NOMO-1 treated with dmso at 0.1 percent for 144 hours (cell line): ENCODE measurements at regions not wholly inside any gene's neighbourhood (a gene's known extent, or its start where the extent isn't known, plus 50 kb on each side); places are given as distances from the start of the nearest gene placed in this dataset.

Experiments used
- DNase-seq: peaks from one replicate; lab custom pipeline; 2025; ENCODE audit not compliant: unreplicated experiment; lab: John Stamatoyannopoulos, UW

DNA sequence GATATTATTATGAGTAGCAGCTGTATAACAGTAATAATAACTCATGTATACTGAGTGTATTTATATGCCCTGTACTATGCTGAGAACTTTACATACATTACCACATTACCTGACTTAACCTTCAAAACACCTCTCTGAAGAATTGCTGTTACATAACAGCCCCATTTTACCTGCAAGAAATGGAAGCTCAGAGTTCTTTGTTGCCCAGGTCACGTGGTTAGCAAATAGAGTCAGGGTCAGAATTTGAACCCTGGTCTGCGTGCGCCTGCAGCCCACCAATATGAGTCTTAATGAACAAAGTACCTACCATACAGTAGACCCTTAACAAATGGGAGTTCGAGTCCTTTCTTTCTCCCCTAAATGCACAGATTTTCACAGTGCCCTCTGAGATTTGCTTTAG, 101.9 kb downstream of the MCFD2 start:
- DNase-seq: no peak

DNA sequence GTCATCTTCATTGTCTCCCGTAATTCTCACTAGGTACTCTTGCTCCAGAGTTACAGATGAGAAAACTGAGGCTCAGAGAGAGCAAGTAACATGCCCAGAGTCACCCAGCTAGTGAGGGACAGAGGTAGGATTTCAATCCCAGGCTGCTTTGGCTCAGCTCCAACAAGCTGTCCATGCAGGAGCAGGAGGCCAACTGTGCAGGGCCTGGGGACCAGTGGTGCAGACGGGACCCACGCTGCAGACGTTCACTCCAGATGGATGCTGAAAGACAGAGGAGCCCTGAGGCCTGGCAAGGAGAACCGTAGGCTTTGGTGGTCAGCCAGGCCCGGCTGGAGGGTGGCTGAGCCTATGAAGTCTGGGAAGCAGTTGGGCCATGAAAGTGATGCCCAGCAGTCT, 102.6 kb downstream of the MCFD2 start:
- DNase-seq: no peak
